DND-41 (cell line): ENCODE measurements at regions not wholly inside any gene's neighbourhood (a gene's known extent, or its start where the extent isn't known, plus 50 kb on each side); places are given as distances from the start of the nearest gene placed in this dataset.

Source experiments
- CTCF ChIP-seq: IDR thresholded peaks from 2 replicates; pipeline ENCODE4 v1.5.1; 2012; ENCODE audit warnings: borderline replicate concordance, low read length, moderate library complexity, mild to moderate bottlenecking; ENCODE audit not compliant: poor library complexity, severe bottlenecking; ENCODE audit errors: extremely low read depth
- EZH2 ChIP-seq: IDR thresholded peaks from 3 replicates; pipeline ENCODE4 v1.6.1; 2012; ENCODE audit warnings: borderline replicate concordance, low read depth, mild to moderate bottlenecking, moderate library complexity, low read length, inconsistent platforms; ENCODE audit not compliant: severe bottlenecking

GRCh38 chr1:96979304-96980268, 258.0 kb downstream of the PTBP2 start:
- no peak for TF ChIP-seq CTCF
- no peak for TF ChIP-seq EZH2
